H9 (cell line): ENCODE measurements at regions not wholly inside any gene's neighbourhood (a gene's known extent, or its start where the extent isn't known, plus 50 kb on each side); places are given as distances from the start of the nearest gene placed in this dataset.

Experiments
- DNase-seq: peaks from one replicate; pipeline ENCODE4 v3.0.0-alpha.2; 2017
- H2AFZ ChIP-seq: one replicate; pipeline ENCODE4 v1.6.1; 2013; ENCODE audit warnings: mild to moderate bottlenecking, low read length, control low read depth, moderate library complexity
- H2AK5ac ChIP-seq: 2 replicates; pipeline ENCODE4 v1.6.1; 2013; ENCODE audit warnings: low read length, control low read depth, mixed read lengths; ENCODE audit not compliant: insufficient read length
- H2BK120ac ChIP-seq: one replicate; pipeline ENCODE4 v1.6.1; 2013; ENCODE audit warnings: low read depth, mild to moderate bottlenecking, low read length, control low read depth, inconsistent platforms; ENCODE audit not compliant: poor library complexity, severe bottlenecking
- H2BK12ac ChIP-seq: 2 replicates; pipeline ENCODE4 v1.6.1; 2013; ENCODE audit warnings: low read length, control low read depth, mixed read lengths, low read depth; ENCODE audit not compliant: insufficient read length
- H2BK15ac ChIP-seq: 2 replicates; pipeline ENCODE4 v1.6.1; 2013; ENCODE audit warnings: low read depth, low read length, control low read depth
- H2BK20ac ChIP-seq: one replicate; pipeline ENCODE4 v1.6.1; 2013; ENCODE audit warnings: low read depth, mild to moderate bottlenecking, low read length, control low read depth, inconsistent platforms; ENCODE audit not compliant: poor library complexity, severe bottlenecking
- H2BK5ac ChIP-seq: 2 replicates; pipeline ENCODE4 v1.6.1; 2013; ENCODE audit warnings: low read length, control low read depth, mixed read lengths; ENCODE audit not compliant: insufficient read length
- H3K14ac ChIP-seq: 2 replicates; pipeline ENCODE4 v1.6.1; 2013; ENCODE audit warnings: low read length, control low read depth; ENCODE audit not compliant: insufficient read depth
- H3K18ac ChIP-seq: 2 replicates; pipeline ENCODE4 v1.6.1; 2013; ENCODE audit warnings: low read depth, mild to moderate bottlenecking, mixed read lengths, low read length, control low read depth; ENCODE audit not compliant: insufficient read length
- H3K23ac ChIP-seq: 2 replicates; pipeline ENCODE4 v1.6.1; 2013; ENCODE audit warnings: low read length, control low read depth, mixed read lengths, low read depth; ENCODE audit not compliant: insufficient read length
- H3K23me2 ChIP-seq: 2 replicates; pipeline ENCODE4 v1.6.1; 2013; ENCODE audit warnings: low read depth, mild to moderate bottlenecking, mixed read lengths, low read length, control low read depth; ENCODE audit not compliant: insufficient read length, poor library complexity, severe bottlenecking
- H3K27ac ChIP-seq: 2 replicates; pipeline ENCODE4 v1.5.1; 2013; ENCODE audit warnings: low read length, control low read depth, mixed read lengths, low read depth; ENCODE audit not compliant: insufficient read length
- H3K27me3 ChIP-seq: 2 replicates; pipeline ENCODE4 v1.6.1; 2013; ENCODE audit warnings: low read length, control low read depth, inconsistent platforms; ENCODE audit not compliant: insufficient read depth
- H3K4ac ChIP-seq: 2 replicates; pipeline ENCODE4 v1.6.1; 2013; ENCODE audit warnings: low read depth, mild to moderate bottlenecking, control low read depth, inconsistent platforms, low read length, moderate library complexity
- H3K4me1 ChIP-seq: 2 replicates; pipeline ENCODE4 v1.6.1; 2013; ENCODE audit warnings: low read length, control low read depth, inconsistent platforms; ENCODE audit not compliant: insufficient read depth
- H3K4me2 ChIP-seq: 2 replicates; pipeline ENCODE4 v1.6.1; 2013; ENCODE audit warnings: low read length, control low read depth, mixed read lengths; ENCODE audit not compliant: insufficient read length, insufficient read depth
- H3K56ac ChIP-seq: 2 replicates; pipeline ENCODE4 v1.6.1; 2013; ENCODE audit warnings: low read depth, mild to moderate bottlenecking, mixed read lengths, low read length, control low read depth; ENCODE audit not compliant: insufficient read length
- H3K79me1 ChIP-seq: 2 replicates; pipeline ENCODE4 v1.6.1; 2013; ENCODE audit warnings: low read depth, mild to moderate bottlenecking, moderate library complexity, low read length, control low read depth, inconsistent platforms; ENCODE audit not compliant: insufficient read depth, poor library complexity, severe bottlenecking
- H3K79me2 ChIP-seq: 2 replicates; pipeline ENCODE4 v1.6.1; 2013; ENCODE audit warnings: low read length, control low read depth, inconsistent platforms; ENCODE audit not compliant: insufficient read depth
- H3K9ac ChIP-seq: 2 replicates; pipeline ENCODE4 v1.6.1; 2013; ENCODE audit warnings: low read length, control low read depth, mixed read lengths; ENCODE audit not compliant: insufficient read length; ENCODE audit errors: extremely low read depth
- H3K9me3 ChIP-seq: one replicate; pipeline ENCODE4 v1.6.1; 2013; ENCODE audit warnings: low read depth, low read length, inconsistent platforms; ENCODE audit not compliant: control insufficient read depth
- H3T11ph ChIP-seq: one replicate; pipeline ENCODE4 v1.6.1; 2013; ENCODE audit warnings: mild to moderate bottlenecking, low read length, control low read depth, inconsistent platforms
- H4K20me1 ChIP-seq: one replicate; pipeline ENCODE4 v1.6.1; 2013; ENCODE audit not compliant: control insufficient read depth, insufficient read length, insufficient read depth
- H4K5ac ChIP-seq: 2 replicates; pipeline ENCODE4 v1.6.1; 2013; ENCODE audit warnings: low read depth, mild to moderate bottlenecking, mixed read lengths, low read length, control low read depth; ENCODE audit not compliant: insufficient read length
- H4K8ac ChIP-seq: replicated peaks from 2 replicates; pipeline ENCODE4 v1.6.1; 2013; ENCODE audit warnings: low read length, control low read depth, mixed read lengths, low read depth; ENCODE audit not compliant: insufficient read length
- H4K91ac ChIP-seq: 2 replicates; pipeline ENCODE4 v1.6.1; 2013; ENCODE audit warnings: low read depth, mild to moderate bottlenecking, moderate library complexity, mixed read lengths, low read length, control low read depth; ENCODE audit not compliant: insufficient read length
- H3K27ac Mint-ChIP-seq, 3 experiments: 2 replicates in 2 of 3; 3 replicates in 1 of 3; pipeline ENCODE4 v1.8.0; 2020 to 2021; ENCODE audit warnings: mixed read lengths in 3 of 3, mild to moderate bottlenecking in 1 of 3, moderate library complexity in 1 of 3
- H3K27me3 Mint-ChIP-seq: 2 replicates; pipeline ENCODE4 v1.8.0; 2021; ENCODE audit warnings: low read depth, mild to moderate bottlenecking, moderate library complexity, mixed read lengths
- H3K36me3 Mint-ChIP-seq, 3 experiments: 2 replicates in 2 of 3; 3 replicates in 1 of 3; pipeline ENCODE4 v1.8.0; 2020 to 2021; ENCODE audit warnings: low read depth in 3 of 3, mixed read lengths in 3 of 3; ENCODE audit not compliant: insufficient read depth in 1 of 3
- H3K4me1 Mint-ChIP-seq, 2 experiments: 2 replicates each; pipeline ENCODE4 v1.8.0; 2020; ENCODE audit warnings: mixed read lengths in 2 of 2
- H3K4me3 Mint-ChIP-seq, 2 experiments: 2 replicates in 1 of 2; 3 replicates in 1 of 2; pipeline ENCODE4 v1.8.0; 2020 to 2021; ENCODE audit warnings: mild to moderate bottlenecking in 2 of 2, mixed read lengths in 2 of 2, moderate library complexity in 1 of 2
- H3K9me3 Mint-ChIP-seq, 2 experiments: 2 replicates in 1 of 2; 3 replicates in 1 of 2; pipeline ENCODE4 v1.8.0; 2020; ENCODE audit warnings: mild to moderate bottlenecking in 2 of 2, mixed read lengths in 2 of 2, moderate library complexity in 1 of 2
- CTCF ChIP-seq: fragments of 200-600 bp; sonication (generic); conservative IDR thresholded peaks from 3 replicates; pipeline ENCODE4 v1.8.0; 2021; ENCODE audit warnings: antibody characterized with exemption, mild to moderate bottlenecking

- H3K14ac ChIP-seq = no peak overlapping the region
- no peaks in the 10 kb centered on the region for H3K27me3 ChIP-seq
- H2AK5ac ChIP-seq = no peak overlapping the region
- no peak overlapping the region for H3K27ac ChIP-seq
- peaks cover 17 to 20% of the 10 kb centered on the region in 2 experiments for H3K4me1 Mint-ChIP-seq
- H2AFZ ChIP-seq = no peak overlapping the region
- H3T11ph ChIP-seq = no peak overlapping the region
- H3K27me3 Mint-ChIP-seq = no peaks in the 10 kb centered on the region
- H3K4me3 Mint-ChIP-seq = no peak overlapping the region
- no peak overlapping the region for H3K4me2 ChIP-seq
- no peak overlapping the region for H4K5ac ChIP-seq
- H4K8ac ChIP-seq = no peak overlapping the region
- no peak overlapping the region for H3K27ac Mint-ChIP-seq
- no peak overlapping the region for H3K56ac ChIP-seq
- H3K79me1 ChIP-seq = no peaks in the 10 kb centered on the region
- H3K23ac ChIP-seq = no peak overlapping the region
- H3K4ac ChIP-seq = no peak overlapping the region
- H3K23me2 ChIP-seq = no peaks in the 10 kb centered on the region
- H3K36me3 Mint-ChIP-seq = no peaks in the 10 kb centered on the region
- DNase-seq = no peak
- no peaks in the 10 kb centered on the region for H3K9me3 ChIP-seq
- H2BK120ac ChIP-seq = no peak overlapping the region
- TF ChIP-seq CTCF = no peak
- no peaks in the 10 kb centered on the region for H3K9me3 Mint-ChIP-seq
- H3K79me2 ChIP-seq = no peaks in the 10 kb centered on the region
- H3K9ac ChIP-seq = no peak overlapping the region
- no peaks in the 10 kb centered on the region for H3K4me1 ChIP-seq
- no peak overlapping the region for H4K91ac ChIP-seq
- no peak overlapping the region for H3K18ac ChIP-seq
- no peak overlapping the region for H2BK20ac ChIP-seq
- H4K20me1 ChIP-seq = no peaks in the 10 kb centered on the region
- no peak overlapping the region for H2BK15ac ChIP-seq
- no peak overlapping the region for H2BK12ac ChIP-seq
- no peak overlapping the region for H2BK5ac ChIP-seq
Measured at GRCh38 chr3:148211725-148212124, 486.0 kb upstream of the AGTR1 start.
